NCI-H2196 (cell line): ENCODE measurements at regions not wholly inside any gene's neighbourhood (a gene's known extent, or its start where the extent isn't known, plus 50 kb on each side); places are given as distances from the start of the nearest gene placed in this dataset.

Experiments
- DNase-seq: peaks from one replicate; lab custom pipeline; 2025; ENCODE audit not compliant: unreplicated experiment; lab: John Stamatoyannopoulos, UW

GRCh38 chr1:14031461-14031860 lies 331.5 kb downstream of the PRDM2 start:
- DNase-seq: no peak

DNA sequence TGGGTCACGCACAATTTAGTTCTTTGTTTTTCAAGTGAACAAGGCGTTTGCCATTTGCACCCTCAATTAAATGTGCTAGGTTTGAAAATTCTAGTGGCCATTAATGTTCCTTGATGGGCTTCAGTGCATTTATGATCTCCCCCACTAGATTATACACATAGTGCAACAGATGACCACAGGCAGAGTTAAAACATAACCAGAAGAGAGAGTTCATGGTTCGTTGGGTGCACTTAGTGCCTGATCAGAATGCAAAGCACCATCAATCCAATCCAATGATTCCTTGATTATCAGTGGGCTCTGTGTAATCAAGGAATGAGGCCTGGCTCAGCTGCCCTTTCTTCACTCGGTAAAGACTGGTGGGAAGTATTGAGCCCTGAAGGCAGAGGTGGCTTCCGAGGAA lies 334.5 kb downstream of the PRDM2 start:
- no peak for DNase-seq

GRCh38 chr1:14037101-14037847 lies 337.3 kb downstream of the PRDM2 start:
- DNase-seq: peak; percentile 38

- no peak for DNase-seq
These were observed 339.8 kb downstream of the PRDM2 start for GRCh38 chr1:14039582-14040430.

- no peak for DNase-seq
These were observed 350.0 kb downstream of the PRDM2 start for GRCh38 chr1:14049965-14050364.

DNA sequence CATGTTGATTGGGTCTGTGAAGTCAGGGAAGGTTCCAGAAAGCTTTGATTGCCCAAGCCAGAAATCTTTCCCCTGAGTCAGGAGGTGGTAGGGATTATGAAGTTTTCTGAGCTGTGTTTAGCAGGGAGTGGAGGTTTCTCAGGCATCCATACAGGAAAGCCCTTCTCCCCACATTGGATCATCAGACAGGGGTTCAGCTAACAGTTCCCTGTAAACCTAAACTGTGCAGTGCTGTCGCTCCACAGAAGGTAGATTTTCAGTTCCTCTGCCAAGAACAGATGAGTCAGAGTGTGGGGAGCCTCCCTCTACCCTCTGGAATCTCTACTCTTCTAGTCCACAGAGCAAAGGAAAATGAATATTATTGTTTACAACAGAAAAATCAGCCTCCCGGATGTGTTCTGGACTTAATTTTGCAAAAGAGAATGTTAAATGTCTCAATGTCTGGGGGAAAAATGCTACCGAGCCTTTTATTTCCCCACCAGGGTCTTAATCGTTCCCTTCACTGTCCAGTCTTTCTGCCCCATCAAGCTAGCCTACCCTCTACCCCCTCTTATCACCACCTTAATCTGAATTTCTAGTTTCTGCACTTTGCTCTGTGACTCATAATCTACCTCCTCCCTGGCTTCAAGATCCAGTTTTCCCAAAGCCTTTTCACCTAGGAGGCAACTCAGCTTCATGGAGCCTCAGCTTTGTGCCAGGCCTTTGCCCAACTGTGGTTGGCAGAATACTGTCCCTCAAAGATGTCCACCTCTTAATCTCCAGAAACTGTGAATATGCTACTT lies 355.6 kb downstream of the PRDM2 start:
- DNase-seq: no peak

- no peak for DNase-seq
These were observed 357.7 kb downstream of the PRDM2 start for GRCh38 chr1:14057640-14058039.

DNA sequence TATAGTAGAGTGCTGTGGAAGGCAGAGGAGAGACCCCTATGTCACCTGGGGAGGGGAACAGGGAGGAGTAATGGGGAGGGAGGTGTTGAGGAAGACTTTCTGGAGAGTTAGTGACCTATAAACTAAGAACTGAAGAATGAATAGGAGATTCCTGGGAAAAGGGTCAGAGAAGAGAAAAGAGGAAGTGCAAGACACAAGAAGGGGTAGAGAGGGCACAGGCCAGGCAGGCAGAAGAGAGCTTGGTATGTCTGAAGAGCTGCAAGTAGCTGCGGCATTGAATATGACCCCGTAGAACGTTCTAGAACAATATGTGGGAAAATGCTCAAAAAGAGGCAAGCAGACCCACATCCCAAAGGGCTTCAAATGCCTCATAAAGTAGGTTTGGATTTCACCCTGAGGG lies 361.2 kb downstream of the PRDM2 start:
- DNase-seq: no peak

- DNase-seq: no peak
These were observed 361.7 kb downstream of the PRDM2 start for GRCh38 chr1:14061722-14062121.

DNA sequence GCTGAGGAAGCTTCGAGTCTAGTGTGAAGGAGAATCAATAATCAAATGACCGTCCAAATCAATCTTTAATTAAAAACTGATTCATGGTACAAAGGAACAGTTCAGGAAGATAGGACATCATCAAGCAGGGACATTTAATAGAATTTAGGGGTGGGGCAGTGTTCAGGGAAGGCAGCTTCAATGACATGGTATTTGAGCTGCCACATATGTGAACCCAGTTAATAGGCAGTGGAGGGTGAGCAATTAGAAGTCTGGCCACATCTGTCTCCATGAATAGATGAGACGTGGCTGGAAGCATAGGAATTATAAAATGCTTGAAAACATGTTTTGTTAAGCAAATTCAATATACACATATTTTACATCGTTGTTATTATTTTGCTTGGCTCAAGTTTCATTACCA lies 362.7 kb downstream of the PRDM2 start:
- DNase-seq: no peak

- no peak for DNase-seq
These were observed 364.9 kb downstream of the PRDM2 start for GRCh38 chr1:14064649-14065442.

DNA sequence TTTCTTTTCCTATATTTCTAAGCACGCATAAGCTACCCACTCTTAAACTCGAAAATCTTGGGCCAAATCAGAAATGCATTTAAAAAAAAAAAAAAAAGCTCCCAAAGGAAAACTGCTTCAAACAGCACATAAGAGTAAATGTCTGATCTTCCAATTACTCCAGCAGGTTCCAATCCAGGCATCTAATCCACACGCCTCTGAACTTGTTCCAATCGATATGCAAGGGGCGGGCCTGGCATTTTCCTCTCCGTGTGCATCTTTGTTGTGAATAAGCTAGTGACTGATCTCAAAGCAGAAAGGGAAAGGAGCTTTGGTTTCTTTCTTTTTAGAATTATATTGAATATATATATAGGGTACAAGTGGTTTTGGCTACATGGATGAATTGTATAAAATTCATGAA lies 365.5 kb downstream of the PRDM2 start:
- no peak for DNase-seq

GRCh38 chr1:14067036-14067435 lies 367.0 kb downstream of the PRDM2 start:
- no peak for DNase-seq

DNA sequence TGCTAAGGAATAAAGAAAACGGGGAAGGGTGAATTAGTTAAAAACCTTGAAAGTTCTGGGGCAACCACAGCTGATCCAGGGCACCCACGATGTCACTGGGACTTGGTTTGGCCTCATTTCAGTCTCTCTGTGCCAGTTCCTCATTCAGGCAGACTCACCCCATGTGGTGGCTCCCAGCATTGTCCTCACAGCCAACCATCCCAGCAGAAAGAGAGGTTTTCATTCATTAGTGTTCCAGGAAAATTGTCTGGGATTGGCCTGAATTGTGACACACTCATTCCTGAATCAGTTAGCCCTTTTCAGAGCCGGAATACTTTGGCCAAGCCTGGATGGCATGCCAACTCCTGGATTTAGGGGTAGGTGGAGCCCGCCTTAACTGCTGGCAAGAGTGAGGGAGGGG lies 367.7 kb downstream of the PRDM2 start:
- no peak for DNase-seq

- DNase-seq: no peak
These were observed 371.6 kb downstream of the PRDM2 start for GRCh38 chr1:14071581-14071980.

DNA sequence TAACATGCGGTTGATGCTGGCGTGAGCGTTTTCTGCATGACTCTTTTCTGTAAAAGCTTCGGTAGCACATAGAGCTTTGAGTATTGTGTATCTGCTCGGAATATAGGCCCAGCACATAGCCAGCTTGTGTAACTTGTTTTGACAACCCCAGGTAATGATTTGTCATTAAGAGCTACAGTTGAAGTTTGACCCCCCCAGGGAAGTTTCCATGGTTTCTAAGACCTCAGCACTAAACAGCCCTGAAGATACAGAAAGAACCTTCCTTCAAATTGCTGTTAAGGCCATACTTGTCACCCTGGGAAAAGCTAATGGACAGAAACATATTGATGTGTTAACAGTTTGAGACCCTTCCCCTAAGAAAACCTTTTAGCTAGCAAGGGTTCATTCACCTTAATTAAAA lies 380.7 kb downstream of the PRDM2 start:
- no peak for DNase-seq

- no peak for DNase-seq
These were observed 382.3 kb downstream of the PRDM2 start for GRCh38 chr1:14082331-14082730.

- DNase-seq: no peak
These were observed 383.3 kb downstream of the PRDM2 start for GRCh38 chr1:14083277-14083676.

DNA sequence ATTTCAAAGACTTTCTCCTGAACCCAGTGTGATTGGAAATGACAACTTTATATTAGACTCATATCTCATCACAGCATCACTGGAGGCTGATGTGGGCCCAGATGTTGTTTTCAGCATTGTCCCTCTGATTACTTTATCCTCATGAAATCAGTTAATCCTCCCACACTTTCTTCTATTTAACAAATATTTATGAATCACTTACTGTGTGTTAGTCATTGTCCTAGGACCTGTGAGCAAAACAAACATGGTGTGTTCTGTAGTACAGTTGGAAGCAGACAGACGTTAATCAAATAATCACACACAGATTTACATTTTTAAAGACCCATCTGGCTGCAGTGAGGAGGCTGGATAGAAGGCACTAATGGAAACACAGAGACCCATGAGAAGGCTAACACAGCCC lies 383.7 kb downstream of the PRDM2 start:
- DNase-seq: no peak

GRCh38 chr1:14090062-14090461 lies 390.1 kb downstream of the PRDM2 start:
- no peak for DNase-seq

DNA sequence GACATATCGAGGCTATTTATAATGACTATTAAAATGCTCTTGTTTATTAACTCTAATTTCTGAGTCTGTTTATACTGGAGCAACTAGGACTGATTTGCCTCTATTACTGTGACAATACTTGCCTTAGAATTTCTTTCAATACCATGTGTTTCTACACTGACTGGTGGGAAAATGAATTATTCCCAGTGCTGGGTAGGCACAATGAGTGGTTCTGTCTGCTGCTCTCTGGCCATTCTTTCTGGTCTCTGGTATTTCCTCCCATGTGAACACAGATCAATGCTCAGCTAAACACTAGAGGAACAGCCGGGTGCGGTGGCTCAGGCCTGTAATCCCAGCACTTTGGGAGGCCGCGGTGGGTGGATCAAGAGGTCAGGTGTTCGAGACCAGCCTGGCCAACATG lies 390.5 kb downstream of the PRDM2 start:
- no peak for DNase-seq
